ENCODE measurements at regions not wholly inside any gene's neighbourhood (a gene's known extent, or its start where the extent isn't known, plus 50 kb on each side); places are given as distances from the start of the nearest gene placed in this dataset.
A peak's percentile ranks its signal among the peaks of the same experiment; 100 is the strongest.

DNA sequence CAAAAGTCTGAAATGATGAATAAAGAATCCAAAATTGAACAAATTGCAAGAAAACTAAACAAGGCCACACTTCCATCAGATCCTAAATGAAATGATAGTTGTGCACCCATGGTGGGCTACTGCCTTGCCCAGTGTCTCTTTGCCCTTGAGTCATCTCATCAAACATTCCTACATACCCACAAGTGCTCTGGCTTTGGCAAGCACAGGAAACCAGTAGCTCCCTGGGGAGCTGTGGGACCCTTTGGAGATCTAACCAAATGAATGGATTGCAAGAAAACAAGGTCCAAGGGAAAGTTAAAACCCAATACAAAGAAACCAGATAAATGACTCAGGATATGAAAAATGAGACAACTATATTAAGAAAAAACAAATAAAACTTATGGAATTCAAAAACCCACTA, 129.8 kb upstream of the TMEM229A start:
- no peaks in the 10 kb centered on the region for H3K4me1 ChIP-seq
- no peak overlapping the region for H3K9ac ChIP-seq (ENCODE audit: low read depth in 2 of 2, low read length in 2 of 2)
- H3K36me3 ChIP-seq = no peaks in the 10 kb centered on the region
- intact Hi-C loops (cut with DNase I) = no loop called here
- no peak overlapping the region for H3K4me3 ChIP-seq
- DNase-seq = no peak
- H3K9me3 ChIP-seq = no peaks in the 10 kb centered on the region
- no peak overlapping the region for H3K27ac ChIP-seq
- H3K27me3 ChIP-seq = no peaks in the 10 kb centered on the region
- TF ChIP-seq CTCF (IDR thresholded peaks at IDR 0.05) = no peak

- no peaks in the 10 kb centered on the region for H3K9me3 ChIP-seq
- DNase-seq = no peak
- intact Hi-C loops (cut with DNase I) = loop anchor here (5.0 kb wide), 2 partner anchors 632 to 702 kb away; no protein-coding TSS in a partner anchor
- no peaks in the 10 kb centered on the region for H3K4me1 ChIP-seq
- no peaks in the 10 kb centered on the region for H3K27me3 ChIP-seq
- H3K36me3 ChIP-seq = no peaks in the 10 kb centered on the region
- no peak overlapping the region for H3K27ac ChIP-seq
- no peak overlapping the region for H3K4me3 ChIP-seq
- TF ChIP-seq CTCF (IDR thresholded peaks at IDR 0.05) = peak; percentile 20
- H3K9ac ChIP-seq (ENCODE audit: low read depth in 2 of 2, low read length in 2 of 2) = no peak overlapping the region
Observed at GRCh38 chr7:124155432-124156022, 122.7 kb upstream of the TMEM229A start.

DNA sequence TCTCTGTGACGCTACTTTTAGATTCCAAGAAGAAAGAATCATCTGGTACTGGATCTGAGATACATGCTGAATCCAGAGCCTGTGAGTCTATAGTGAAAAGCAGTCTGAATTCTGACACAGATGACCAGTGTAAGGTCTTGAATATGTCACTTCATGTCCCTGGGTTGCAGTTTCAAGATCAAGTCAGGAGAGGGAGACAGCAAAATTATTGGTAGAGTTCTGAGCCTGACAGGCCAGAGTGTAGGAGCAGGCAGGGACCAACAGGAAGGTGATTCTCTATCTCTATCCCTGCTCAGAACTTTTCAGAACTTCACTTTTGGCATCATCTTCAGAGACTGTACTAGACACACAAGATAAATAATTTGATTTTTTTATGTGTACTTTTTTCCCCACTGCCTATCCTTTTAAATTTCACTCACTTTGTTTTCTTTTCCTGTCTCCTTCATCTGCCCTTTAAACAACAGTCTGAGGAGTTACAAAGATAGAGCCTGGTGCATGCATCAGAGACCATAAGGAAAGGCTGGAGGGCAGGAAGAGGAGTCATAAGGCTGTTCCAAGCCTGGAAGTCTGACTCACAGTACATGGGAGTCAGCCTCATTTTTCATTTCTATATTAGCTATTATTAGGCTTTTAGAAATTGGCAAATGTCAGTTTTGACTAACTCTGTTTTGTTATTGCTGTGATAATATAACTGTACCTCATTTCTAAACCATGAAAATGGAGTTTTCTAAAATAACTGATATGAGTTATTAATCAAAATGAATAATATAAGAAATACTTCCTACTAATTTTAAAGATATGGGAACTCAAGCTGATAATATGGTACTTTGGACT, 120.2 kb upstream of the TMEM229A start:
- no peak overlapping the region for H3K27ac ChIP-seq
- no peak overlapping the region for H3K9ac ChIP-seq (ENCODE audit: low read depth in 2 of 2, low read length in 2 of 2)
- H3K27me3 ChIP-seq = no peaks in the 10 kb centered on the region
- no peaks in the 10 kb centered on the region for H3K36me3 ChIP-seq
- no peaks in the 10 kb centered on the region for H3K4me1 ChIP-seq
- TF ChIP-seq CTCF (IDR thresholded peaks at IDR 0.05) = no peak
- no peak for DNase-seq
- H3K4me3 ChIP-seq = no peak overlapping the region
- intact Hi-C loops (cut with DNase I) = no loop called here
- H3K9me3 ChIP-seq = no peaks in the 10 kb centered on the region

GRCh38 chr7:124137664-124138063, 104.8 kb upstream of the TMEM229A start:
- Histone ChIP-seq H3K9me3 (no peaks in the 10 kb centered on the region), H3K27ac (no peak overlapping the region), H3K9ac (ENCODE audit: low read depth in 2 of 2, low read length in 2 of 2) (no peak overlapping the region), H3K36me3 (no peaks in the 10 kb centered on the region), H3K4me3 (no peak overlapping the region), H3K4me1 (no peaks in the 10 kb centered on the region), H3K27me3 (no peaks in the 10 kb centered on the region)
- no peak for TF ChIP-seq CTCF (IDR thresholded peaks at IDR 0.05)
- intact Hi-C loops (cut with DNase I) = no loop called here
- DNase-seq = no peak

- no peak overlapping the region for H3K9ac ChIP-seq (ENCODE audit: low read depth in 2 of 2, low read length in 2 of 2)
- no peaks in the 10 kb centered on the region for H3K9me3 ChIP-seq
- H3K4me3 ChIP-seq = no peak overlapping the region
- no peak overlapping the region for H3K27ac ChIP-seq
- H3K27me3 ChIP-seq = no peaks in the 10 kb centered on the region
- no peaks in the 10 kb centered on the region for H3K4me1 ChIP-seq
- TF ChIP-seq CTCF (IDR thresholded peaks at IDR 0.05) = no peak
- no peaks in the 10 kb centered on the region for H3K36me3 ChIP-seq
- intact Hi-C loops (cut with DNase I) = no loop called here
- DNase-seq = no peak
Observed at GRCh38 chr7:124124201-124124600, 91.3 kb upstream of the TMEM229A start.

Measured in colonic mucosa (tissue), 4 donors.